Right lobe of liver (tissue), 4 donors: ENCODE measurements at regions not wholly inside any gene's neighbourhood (a gene's known extent, or its start where the extent isn't known, plus 50 kb on each side); places are given as distances from the start of the nearest gene placed in this dataset.

Experiments used
- POLR2A ChIP-seq: fragments of 450-650 bp; IDR thresholded peaks from one replicate; pipeline ENCODE4 v1.6.1; 2017; ENCODE audit warnings: antibody characterized with exemption, mild to moderate bottlenecking
- TF ChIP-seq, protein P1 (sequence below), 4 donors: fragments of 200-600 bp in 3 of 4; fragments of 450-650 bp in 1 of 4; IDR thresholded peaks; one replicate each; pipeline versions ENCODE4 v1.5.1 to v1.8.0; 2016 to 2022; ENCODE audit warnings: antibody characterized with exemption in 4 of 4, mild to moderate bottlenecking in 2 of 4
- donor health status: DM: no; HTN: no; CAD: no.
- donor health status: DM: no; HTN: no; CAD: no.
- donor health status: DM: no; HTN: yes; CAD: no.

GRCh38 chr18:73861771-73862170 lies 285.9 kb downstream of the FBXO15 start:
- TF ChIP-seq, protein P1, sequence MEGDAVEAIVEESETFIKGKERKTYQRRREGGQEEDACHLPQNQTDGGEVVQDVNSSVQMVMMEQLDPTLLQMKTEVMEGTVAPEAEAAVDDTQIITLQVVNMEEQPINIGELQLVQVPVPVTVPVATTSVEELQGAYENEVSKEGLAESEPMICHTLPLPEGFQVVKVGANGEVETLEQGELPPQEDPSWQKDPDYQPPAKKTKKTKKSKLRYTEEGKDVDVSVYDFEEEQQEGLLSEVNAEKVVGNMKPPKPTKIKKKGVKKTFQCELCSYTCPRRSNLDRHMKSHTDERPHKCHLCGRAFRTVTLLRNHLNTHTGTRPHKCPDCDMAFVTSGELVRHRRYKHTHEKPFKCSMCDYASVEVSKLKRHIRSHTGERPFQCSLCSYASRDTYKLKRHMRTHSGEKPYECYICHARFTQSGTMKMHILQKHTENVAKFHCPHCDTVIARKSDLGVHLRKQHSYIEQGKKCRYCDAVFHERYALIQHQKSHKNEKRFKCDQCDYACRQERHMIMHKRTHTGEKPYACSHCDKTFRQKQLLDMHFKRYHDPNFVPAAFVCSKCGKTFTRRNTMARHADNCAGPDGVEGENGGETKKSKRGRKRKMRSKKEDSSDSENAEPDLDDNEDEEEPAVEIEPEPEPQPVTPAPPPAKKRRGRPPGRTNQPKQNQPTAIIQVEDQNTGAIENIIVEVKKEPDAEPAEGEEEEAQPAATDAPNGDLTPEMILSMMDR (IDR thresholded peaks at IDR 0.05): no peak
- no peak for TF ChIP-seq POLR2A
